Osteoblast (primary cell): ENCODE measurements at regions not wholly inside any gene's neighbourhood (a gene's known extent, or its start where the extent isn't known, plus 50 kb on each side); places are given as distances from the start of the nearest gene placed in this dataset.
"Not testable (repeated sequence)": the region's sequence is repeated elsewhere in the genome, so short reads cannot be mapped to it uniquely, and the experiment has no call there.

Source experiments
- DNase-seq: peaks from one replicate; pipeline ENCODE4 v3.0.0; 2011; ENCODE audit warnings: low spot score, mixed read lengths; ENCODE audit not compliant: insufficient read length; ENCODE audit errors: missing footprints
- H2AFZ ChIP-seq: 2 replicates; pipeline ENCODE4 v1.6.0; 2011; ENCODE audit warnings: mild to moderate bottlenecking, low read length
- H3K27ac ChIP-seq: 2 replicates; pipeline ENCODE4 v1.5.1; 2011; ENCODE audit warnings: mild to moderate bottlenecking, low read depth, low read length, moderate library complexity
- H3K27me3 ChIP-seq: 2 replicates; pipeline ENCODE4 v1.6.0; 2012; ENCODE audit warnings: mild to moderate bottlenecking, control low read depth, inconsistent platforms, low read length, moderate library complexity; ENCODE audit not compliant: insufficient read depth
- H3K36me3 ChIP-seq: 2 replicates; pipeline ENCODE4 v1.5.1; 2011; ENCODE audit warnings: mild to moderate bottlenecking, low read length, control low read depth, moderate library complexity; ENCODE audit not compliant: insufficient read depth
- H3K4me1 ChIP-seq: 2 replicates; pipeline ENCODE4 v1.5.1; 2011; ENCODE audit warnings: mild to moderate bottlenecking, low read length, control low read depth, moderate library complexity; ENCODE audit not compliant: insufficient read depth
- H3K4me2 ChIP-seq: 2 replicates; pipeline ENCODE4 v1.6.0; 2011; ENCODE audit warnings: mild to moderate bottlenecking, low read length; ENCODE audit not compliant: insufficient read depth
- H3K4me3 ChIP-seq: fragments of 200-600 bp; sonication (generic); 3 replicates; pipeline ENCODE4 v1.5.1; 2012; ENCODE audit warnings: mild to moderate bottlenecking, low read length, inconsistent platforms; ENCODE audit not compliant: insufficient read depth
- H3K79me2 ChIP-seq: 2 replicates; pipeline ENCODE4 v1.6.0; 2012; ENCODE audit warnings: mild to moderate bottlenecking, low read length, control low read depth, inconsistent platforms; ENCODE audit not compliant: insufficient read depth
- H3K9me3 ChIP-seq: 2 replicates; pipeline ENCODE4 v1.5.1; 2011; ENCODE audit warnings: low read depth, low read length, control low read depth
- H4K20me1 ChIP-seq: 2 replicates; pipeline ENCODE4 v1.6.0; 2012; ENCODE audit warnings: mild to moderate bottlenecking, low read length, control low read depth; ENCODE audit not compliant: insufficient read depth
- CTCF ChIP-seq: IDR thresholded peaks from 2 replicates; pipeline ENCODE4 v1.5.1; 2011; ENCODE audit warnings: mild to moderate bottlenecking, low read depth, low read length, moderate library complexity; ENCODE audit errors: extremely low read depth

- no peaks in the 10 kb centered on the region for H3K36me3 ChIP-seq
- H3K4me2 ChIP-seq: no peak overlapping the region
- H3K79me2 ChIP-seq: no peaks in the 10 kb centered on the region
- peaks cover 3% of the 10 kb centered on the region for H3K27me3 ChIP-seq
- H4K20me1 ChIP-seq: no peaks in the 10 kb centered on the region
- H3K4me3 ChIP-seq: no peak overlapping the region
- H3K27ac ChIP-seq: no peak overlapping the region
- TF ChIP-seq CTCF: no peak
- no peaks in the 10 kb centered on the region for H3K4me1 ChIP-seq
- DNase-seq: peak; percentile 4
- no peaks in the 10 kb centered on the region for H3K9me3 ChIP-seq
- no peak overlapping the region for H2AFZ ChIP-seq
Observed at GRCh38 chrX:112473654-112474053, 206.1 kb downstream of the LHFPL1 start.

- peaks cover 3% of the 10 kb centered on the region for H3K27me3 ChIP-seq
- no peak overlapping the region for H3K4me3 ChIP-seq
- H2AFZ ChIP-seq: no peak overlapping the region
- no peaks in the 10 kb centered on the region for H3K9me3 ChIP-seq
- no peaks in the 10 kb centered on the region for H3K4me1 ChIP-seq
- H3K79me2 ChIP-seq: no peaks in the 10 kb centered on the region
- H3K27ac ChIP-seq: no peak overlapping the region
- no peaks in the 10 kb centered on the region for H4K20me1 ChIP-seq
- no peak overlapping the region for H3K4me2 ChIP-seq
- DNase-seq: no peak
- no peak for TF ChIP-seq CTCF
- H3K36me3 ChIP-seq: no peaks in the 10 kb centered on the region
Observed at GRCh38 chrX:112470551-112470950, 209.2 kb downstream of the LHFPL1 start.

- not testable (repeated sequence) for H3K4me3 ChIP-seq, H3K36me3 ChIP-seq, H3K4me2 ChIP-seq
Observed at GRCh38 chrX:112461949-112462450, 217.7 kb downstream of the LHFPL1 start.

GRCh38 chrX:112457788-112458187, 221.9 kb downstream of the LHFPL1 start:
- H3K27ac ChIP-seq: no peak overlapping the region
- no peaks in the 10 kb centered on the region for H3K79me2 ChIP-seq
- no peak overlapping the region for H3K4me2 ChIP-seq
- peak; percentile 55 for DNase-seq
- no peaks in the 10 kb centered on the region for H3K36me3 ChIP-seq
- no peak overlapping the region for H3K4me3 ChIP-seq
- H3K27me3 ChIP-seq: peaks cover 5% of the 10 kb centered on the region
- H4K20me1 ChIP-seq: no peaks in the 10 kb centered on the region
- no peaks in the 10 kb centered on the region for H3K4me1 ChIP-seq
- no peaks in the 10 kb centered on the region for H3K9me3 ChIP-seq
- H2AFZ ChIP-seq: no peak overlapping the region
- TF ChIP-seq CTCF: no peak

More at GRCh38 chrX:112461949-112462450, 217.7 kb downstream of the LHFPL1 start:
- H4K20me1 ChIP-seq, H3K79me2 ChIP-seq, H3K4me1 ChIP-seq, H3K27ac ChIP-seq, H2AFZ ChIP-seq, H3K27me3 ChIP-seq, DNase-seq, H3K9me3 ChIP-seq: not testable (repeated sequence)

GRCh38 chrX:112450810-112451209, 228.9 kb downstream of the LHFPL1 start:
- Histone ChIP-seq H3K4me3 (no peak overlapping the region), H3K79me2 (no peaks in the 10 kb centered on the region), H3K9me3 (no peaks in the 10 kb centered on the region), H2AFZ (no peak overlapping the region), H3K27me3 (peaks cover 11% of the 10 kb centered on the region), H3K27ac (no peak overlapping the region), H3K36me3 (no peaks in the 10 kb centered on the region), H4K20me1 (no peaks in the 10 kb centered on the region), H3K4me2 (no peak overlapping the region), H3K4me1 (no peaks in the 10 kb centered on the region)
- TF ChIP-seq CTCF: no peak
- DNase-seq: no peak
